HCT116 (cell line): ENCODE measurements at regions not wholly inside any gene's neighbourhood (a gene's known extent, or its start where the extent isn't known, plus 50 kb on each side); places are given as distances from the start of the nearest gene placed in this dataset.

Experiments
- CTCF ChIP-seq, 3 experiments: fragments of 200-600 bp in 1 of 3; sonication (generic) in 1 of 3; IDR thresholded peaks in 2 of 3; conservative IDR thresholded peaks in 1 of 3; 2 replicates each; pipeline ENCODE4 v1.5.1; 2012 to 2017; ENCODE audit warnings: low read depth in 2 of 3, low read length in 2 of 3, antibody characterized with exemption in 1 of 3, borderline replicate concordance in 1 of 3, control low read depth in 1 of 3, mild to moderate bottlenecking in 1 of 3, mixed read lengths in 1 of 3, mixed run types in 1 of 3, moderate library complexity in 1 of 3; ENCODE audit not compliant: insufficient read depth in 1 of 3
- EZH2 ChIP-seq: fragments of 200-600 bp; sonication (generic); IDR thresholded peaks from 2 replicates; pipeline ENCODE4 v1.6.1; 2017; ENCODE audit warnings: antibody characterized with exemption, mixed run types
- MAX ChIP-seq: IDR thresholded peaks from 2 replicates; pipeline ENCODE4 v1.6.1; 2012
- RAD21 ChIP-seq: IDR thresholded peaks from 2 replicates; pipeline ENCODE4 v1.6.1; 2012; ENCODE audit warnings: low read depth, mild to moderate bottlenecking
- SP1 ChIP-seq: IDR thresholded peaks from 2 replicates; pipeline ENCODE4 v1.6.1; 2012; ENCODE audit warnings: low read depth

GRCh38 chr6:3946778-3947177, 97.6 kb downstream of the FAM50B start:
- TF ChIP-seq MAX (no peak), EZH2 (no peak), CTCF (IDR thresholded peaks at IDR 0.05 in 2 of 3, conservative IDR thresholded peaks at IDR 0.05 in 1 of 3; ENCODE audit: borderline replicate concordance in 1 of 3, insufficient read depth in 1 of 3, low read depth in 2 of 3, low read length in 2 of 3) (no peak), RAD21 (no peak), SP1 (no peak)
